Thyroid gland (tissue), 4 donors: ENCODE measurements at regions not wholly inside any gene's neighbourhood (a gene's known extent, or its start where the extent isn't known, plus 50 kb on each side); places are given as distances from the start of the nearest gene placed in this dataset.

Source experiments
- CTCF ChIP-seq, 6 experiments: fragments of 200-600 bp in 3 of 6; fragments of 450-650 bp in 3 of 6; sonication (generic) in 3 of 6; IDR thresholded peaks; one replicate each; pipeline ENCODE4 v1.5.1; 2016 to 2019; ENCODE audit warnings: antibody characterized with exemption in 6 of 6, mild to moderate bottlenecking in 2 of 6, inconsistent platforms in 1 of 6, moderate library complexity in 1 of 6
- POLR2A ChIP-seq, 2 donors: fragments of 450-650 bp; IDR thresholded peaks; one replicate each; pipeline ENCODE4 v1.6.1; 2017; ENCODE audit warnings: antibody characterized with exemption in 2 of 2, mild to moderate bottlenecking in 2 of 2, moderate library complexity in 1 of 2

GRCh38 chr17:16872351-16873173 is 99.4 kb downstream of the TNFRSF13B start:
- TF ChIP-seq CTCF (IDR thresholded peaks at IDR 0.05) (no peak), POLR2A (IDR thresholded peaks at IDR 0.05) (no peak)
